ENCODE measurements at regions not wholly inside any gene's neighbourhood (a gene's known extent, or its start where the extent isn't known, plus 50 kb on each side); places are given as distances from the start of the nearest gene placed in this dataset. TPM values are rescaled to one million over a fixed set of nuclear protein-coding genes. Genes with fewer than 3 reads are reported as not detected.

GRCh38 chr3:63228087-63228486 is 50.0 kb upstream of the SYNPR start:
- no peaks in the 10 kb centered on the region for H3K27me3 ChIP-seq (ENCODE audit: control insufficient read depth, insufficient read depth, low read length)
- no peaks in the 10 kb centered on the region for H3K9me3 ChIP-seq (ENCODE audit: control insufficient read depth, insufficient read depth, low read length)
- H3K4me3 ChIP-seq (ENCODE audit: low read depth, low read length), result no peak overlapping the region
- 50% methylated on average over 1 of the region's 1 CpG for WGBS (ENCODE audit: insufficient coverage)
- H3K27ac ChIP-seq (ENCODE audit: low read depth, low read length), result no peak overlapping the region
- no peaks in the 10 kb centered on the region for H3K4me1 ChIP-seq (ENCODE audit: control insufficient read depth, insufficient read depth, low read length)
- H3K36me3 ChIP-seq (ENCODE audit: control insufficient read depth, insufficient read depth, low read length), result no peaks in the 10 kb centered on the region
- no peak for DNase-seq (ENCODE audit: low read depth in 4 of 6, low spot score in 6 of 6)

Small RNA genes in the stretch of these regions (small RNA-seq; reads per million reads assigned to genes)
- gene UBL5P3 (ENCODE audit: low replicate concordance), result not detected

All from spinal cord (tissue), 10 donors.